H1 (cell line): ENCODE measurements at regions not wholly inside any gene's neighbourhood (a gene's known extent, or its start where the extent isn't known, plus 50 kb on each side); places are given as distances from the start of the nearest gene placed in this dataset.

Experiments used
- CTCF ChIA-PET: fragments of 300-600 bp; sonication (Branson Sonifier 250); formaldehyde crosslinking; loops from one replicate; lab custom pipeline; 2021; ENCODE audit not compliant: partially characterized antibody; lab: Charles Lee
- POLR2A ChIA-PET: fragments of 300-600 bp; sonication (Branson Sonifier 250); formaldehyde crosslinking; loops from one replicate; lab custom pipeline; 2021; ENCODE audit warnings: inconsistent platforms; ENCODE audit not compliant: partially characterized antibody; lab: Charles Lee
- DNase-seq, 2 experiments: peaks; one replicate each; pipeline versions ENCODE4 v3.0.0 to v3.0.0-alpha.2; 2010 to 2022; ENCODE audit warnings: low spot score in 2 of 2, low read depth in 1 of 2, mixed read lengths in 1 of 2
- FAIRE-seq: peaks from 2 replicates; lab custom pipeline; 2011; peaks lifted over from hg19 to GRCh38; lab: Jason Lieb, UNC
- H2AFZ ChIP-seq: 2 replicates; pipeline ENCODE4 v1.8.1; 2012; ENCODE audit warnings: low read length, inconsistent platforms
- H2AK5ac ChIP-seq: 2 replicates; pipeline ENCODE4 v1.6.1; 2013; ENCODE audit warnings: low read depth, low read length
- H2BK120ac ChIP-seq: replicated peaks from 2 replicates; pipeline ENCODE3; 2013; ENCODE audit warnings: low read depth, low read length, inconsistent platforms
- H2BK12ac ChIP-seq: 2 replicates; pipeline ENCODE4 v1.6.1; 2013; ENCODE audit warnings: low read depth, low read length
- H2BK15ac ChIP-seq: 2 replicates; pipeline ENCODE4 v1.6.1; 2013; ENCODE audit warnings: low read length
- H2BK20ac ChIP-seq: 2 replicates; pipeline ENCODE4 v1.6.1; 2013; ENCODE audit warnings: low read length
- H2BK5ac ChIP-seq: 2 replicates; pipeline ENCODE4 v1.6.1; 2013; ENCODE audit warnings: low read depth, low read length
- H3K14ac ChIP-seq: 2 replicates; pipeline ENCODE4 v1.6.1; 2013; ENCODE audit warnings: inconsistent platforms; ENCODE audit not compliant: insufficient read length
- H3K18ac ChIP-seq: 2 replicates; pipeline ENCODE4 v1.6.1; 2013; ENCODE audit warnings: low read length; ENCODE audit errors: extremely low read depth
- H3K23ac ChIP-seq: 2 replicates; pipeline ENCODE4 v1.6.1; 2013; ENCODE audit warnings: inconsistent platforms; ENCODE audit not compliant: insufficient read length
- H3K23me2 ChIP-seq: 2 replicates; pipeline ENCODE4 v1.6.1; 2013; ENCODE audit warnings: low read depth, low read length
- H3K27ac ChIP-seq: 2 replicates; pipeline ENCODE4 v1.6.1; 2011; ENCODE audit warnings: low read depth, low read length, inconsistent platforms
- H3K27me3 ChIP-seq, 4 experiments: replicated peaks in 1 of 4; 1 replicate in 1 of 4; 2 replicates in 3 of 4; pipeline versions ENCODE4 v1.6.1 to v1.8.1; 2011 to 2013; ENCODE audit warnings: low read length in 3 of 4, mild to moderate bottlenecking in 3 of 4, inconsistent platforms in 2 of 4, mixed read lengths in 2 of 4, moderate library complexity in 1 of 4; ENCODE audit not compliant: control insufficient read depth in 3 of 4, insufficient read depth in 3 of 4; ENCODE audit errors: extremely low read depth in 1 of 4
- H3K36me3 ChIP-seq, 4 experiments: 2 replicates each; pipeline versions ENCODE4 v1.6.1 to v1.8.1; 2011 to 2013; ENCODE audit warnings: mild to moderate bottlenecking in 4 of 4, low read length in 3 of 4, moderate library complexity in 2 of 4, control low read depth in 1 of 4, inconsistent platforms in 1 of 4; ENCODE audit not compliant: insufficient read depth in 4 of 4, control insufficient read depth in 2 of 4
- H3K4ac ChIP-seq: replicated peaks from 2 replicates; pipeline ENCODE3; 2013; ENCODE audit warnings: low read length, low read depth, mixed read lengths, inconsistent platforms; ENCODE audit not compliant: insufficient read length
- H3K4me1 ChIP-seq, 4 experiments: replicated peaks in 1 of 4; 1 replicate in 1 of 4; 2 replicates in 3 of 4; pipeline versions ENCODE4 v1.6.1 to v1.8.1; 2011 to 2013; ENCODE audit warnings: low read length in 3 of 4, inconsistent platforms in 2 of 4, mixed read lengths in 1 of 4; ENCODE audit not compliant: insufficient read depth in 4 of 4, control insufficient read depth in 3 of 4
- H3K4me2 ChIP-seq, 2 experiments: 2 replicates each; pipeline versions ENCODE4 v1.6.1 to v1.8.1; 2011 to 2013; ENCODE audit warnings: low read depth in 2 of 2, low read length in 2 of 2, control low read depth in 1 of 2, inconsistent platforms in 1 of 2, mild to moderate bottlenecking in 1 of 2; ENCODE audit not compliant: insufficient read depth in 1 of 2
- H3K4me3 ChIP-seq, 4 experiments: fragments of 200-600, 300-600 bp in 1 of 4; sonication (generic), shearing (Covaris generic), sonication (Bioruptor Twin) in 1 of 4; 2 replicates each; pipeline versions ENCODE4 v1.5.1 to v1.8.1; 2011 to 2016; ENCODE audit warnings: low read length in 4 of 4, low read depth in 3 of 4, control low read depth in 2 of 4, inconsistent platforms in 2 of 4, mild to moderate bottlenecking in 2 of 4, mixed read lengths in 1 of 4, moderate library complexity in 1 of 4; ENCODE audit not compliant: insufficient read depth in 2 of 4; ENCODE audit errors: extremely low read depth in 1 of 4
- H3K56ac ChIP-seq: replicated peaks from 2 replicates; pipeline ENCODE3; 2013; ENCODE audit warnings: low read depth, mild to moderate bottlenecking, mixed read lengths, low read length, inconsistent platforms; ENCODE audit not compliant: insufficient read length
- H3K79me1 ChIP-seq: 2 replicates; pipeline ENCODE4 v1.6.1; 2013; ENCODE audit warnings: low read depth, low read length, control low read depth
- H3K79me2 ChIP-seq, 2 experiments: 2 replicates each; pipeline versions ENCODE4 v1.6.1 to v1.8.1; 2012 to 2013; ENCODE audit warnings: low read length in 2 of 2, mild to moderate bottlenecking in 2 of 2, inconsistent platforms in 1 of 2; ENCODE audit not compliant: insufficient read depth in 2 of 2, control insufficient read depth in 1 of 2
- H3K9ac ChIP-seq, 4 experiments: replicated peaks in 1 of 4; 1 replicate in 1 of 4; 2 replicates in 3 of 4; pipeline versions ENCODE4 v1.6.1 to v1.8.1; 2011 to 2013; ENCODE audit warnings: low read depth in 3 of 4, low read length in 3 of 4, control low read depth in 2 of 4, mild to moderate bottlenecking in 2 of 4, moderate library complexity in 2 of 4, inconsistent platforms in 1 of 4; ENCODE audit errors: extremely low read depth in 1 of 4
- H3K9me3 ChIP-seq, 2 experiments: 2 replicates each; pipeline versions ENCODE4 v1.6.1 to v1.8.1; 2012 to 2013; ENCODE audit warnings: mild to moderate bottlenecking in 2 of 2, moderate library complexity in 2 of 2, control low read depth in 1 of 2, inconsistent platforms in 1 of 2, low read depth in 1 of 2, low read length in 1 of 2, mixed read lengths in 1 of 2; ENCODE audit not compliant: insufficient read depth in 2 of 2
- H4K20me1 ChIP-seq, 2 experiments: replicated peaks in 1 of 2; 2 replicates each; pipeline versions ENCODE3 to v1.8.1; 2011 to 2013; ENCODE audit warnings: inconsistent platforms in 2 of 2, low read length in 2 of 2, mild to moderate bottlenecking in 1 of 2; ENCODE audit not compliant: insufficient read depth in 2 of 2, control insufficient read depth in 1 of 2
- H4K5ac ChIP-seq: 2 replicates; pipeline ENCODE4 v1.6.1; 2013; ENCODE audit warnings: low read length, low read depth, mixed read lengths, inconsistent platforms; ENCODE audit not compliant: insufficient read length
- H4K8ac ChIP-seq: 2 replicates; pipeline ENCODE4 v1.8.0; 2013; ENCODE audit warnings: mild to moderate bottlenecking, moderate library complexity, low read length, inconsistent platforms; ENCODE audit not compliant: insufficient read depth; ENCODE audit errors: extremely low read depth
- H4K91ac ChIP-seq: replicated peaks from 2 replicates; pipeline ENCODE3; 2013; ENCODE audit warnings: low read length, mixed read lengths, inconsistent platforms; ENCODE audit not compliant: insufficient read length
- CBX5 ChIP-seq: fragments of 300-800, 300-1000 bp; sonication (generic); IDR thresholded peaks from 2 replicates; pipeline ENCODE4 v1.7.1; 2016; ENCODE audit warnings: antibody characterized with exemption, low read length, low read depth
- CBX8 ChIP-seq: fragments of 300-800, 300-1000 bp; sonication (generic); IDR thresholded peaks from 2 replicates; pipeline ENCODE4 v1.7.1; 2016; ENCODE audit warnings: low read depth, low read length, borderline replicate concordance
- CHD2 ChIP-seq: IDR thresholded peaks from 2 replicates; pipeline ENCODE4 v1.6.1; 2012; ENCODE audit warnings: low read length, improper control_type of control experiment
- E2F6 ChIP-seq: IDR thresholded peaks from 2 replicates; pipeline ENCODE4 v1.6.1; 2012; ENCODE audit warnings: inconsistent platforms
- EGR1 ChIP-seq: IDR thresholded peaks from 2 replicates; pipeline ENCODE4 v1.6.1; 2011; ENCODE audit warnings: low read depth, low read length, borderline replicate concordance
- FOSL1 ChIP-seq: IDR thresholded peaks from 2 replicates; pipeline ENCODE4 v1.6.1; 2011; ENCODE audit warnings: mild to moderate bottlenecking, low read depth, low read length, moderate library complexity; ENCODE audit not compliant: insufficient read depth
- HDAC6 ChIP-seq: IDR thresholded peaks from one replicate; pipeline ENCODE4 v1.7.1; 2012; ENCODE audit warnings: low read depth, mild to moderate bottlenecking, inconsistent platforms, low read length, moderate library complexity
- KDM1A ChIP-seq: fragments of 200-600, 300-600 bp; sonication (generic); IDR thresholded peaks from 2 replicates; pipeline ENCODE4 v1.7.1; 2016; ENCODE audit warnings: mild to moderate bottlenecking, low read length, borderline replicate concordance
- NANOG ChIP-seq: IDR thresholded peaks from 2 replicates; pipeline ENCODE4 v1.6.1; 2011; ENCODE audit warnings: low read length, low read depth, mild to moderate bottlenecking, inconsistent platforms; ENCODE audit not compliant: insufficient read depth, poor library complexity, severe bottlenecking
- POU5F1 ChIP-seq: IDR thresholded peaks from 2 replicates; pipeline ENCODE4 v1.6.1; 2011; ENCODE audit warnings: low read depth, mild to moderate bottlenecking, low read length, moderate library complexity
- SIRT6 ChIP-seq: IDR thresholded peaks from one replicate; pipeline ENCODE4 v1.7.1; 2012; ENCODE audit warnings: low read length, inconsistent platforms
- TAF1 ChIP-seq: IDR thresholded peaks from 2 replicates; pipeline ENCODE4 v1.6.1; 2011; ENCODE audit warnings: mild to moderate bottlenecking, low read depth, low read length
- TAF7 ChIP-seq: optimal IDR thresholded peaks from 2 replicates; pipeline ENCODE3; 2011; ENCODE audit warnings: low read depth, mild to moderate bottlenecking, inconsistent platforms, low read length, moderate library complexity, borderline replicate concordance
- TBP ChIP-seq: IDR thresholded peaks from 2 replicates; pipeline ENCODE4 v1.6.1; 2011; ENCODE audit warnings: low read depth, low read length, improper control_type of control experiment
- TEAD4 ChIP-seq: IDR thresholded peaks from 2 replicates; pipeline ENCODE4 v1.6.1; 2012; ENCODE audit warnings: low read depth, low read length, inconsistent platforms, mixed read lengths
- WGBS, 2 experiments: shearing (Covaris generic) in 1 of 2; methylation state at CpG; one replicate each; pipeline versions ENCODE4 v1.1.6 to v1.1.7; 2013 to 2015; ENCODE audit warnings: low lambda C conversion rate in 2 of 2, mixed read lengths in 2 of 2, inconsistent platforms in 1 of 2, low coverage in 1 of 2, missing lambda C conversion rate in 1 of 2; ENCODE audit not compliant: insufficient replicate concordance in 2 of 2, insufficient coverage in 1 of 2, insufficient read length in 1 of 2; ENCODE audit errors: extremely low coverage in 1 of 2, missing lambda C conversion rate in 1 of 2; 5-methylcytosine and 5-hydroxymethylcytosine counted together

DNA sequence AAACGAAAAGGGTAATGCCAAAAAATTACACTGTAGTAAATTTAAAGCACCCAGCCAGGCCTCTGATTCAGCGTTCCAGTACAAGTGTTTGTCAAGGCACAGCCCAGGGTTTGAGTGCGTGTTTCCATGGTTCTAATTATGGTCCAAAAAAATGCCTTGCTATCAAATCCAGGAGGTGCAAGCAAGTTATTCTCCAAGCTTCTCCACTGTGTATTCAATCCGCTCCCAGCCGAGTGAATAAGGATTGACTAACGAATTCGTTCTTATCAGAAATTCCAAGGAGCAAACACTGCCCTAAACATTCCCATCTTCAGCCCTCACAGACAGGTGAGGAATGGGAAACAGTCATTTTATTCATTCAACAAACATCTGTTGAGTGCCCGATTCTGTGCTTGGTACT lies 103.3 kb upstream of the WWC1 start:
- FAIRE-seq, result no peak
- Histone ChIP-seq H3K9ac (no peak overlapping the region), H3K27ac (no peak overlapping the region), H2BK15ac (no peak overlapping the region), H3K79me2 (no peaks in the 10 kb centered on the region), H3K27me3 (no peaks in the 10 kb centered on the region), H3K14ac (no peak overlapping the region), H2AK5ac (no peak overlapping the region), H4K8ac (no peak overlapping the region), H2BK120ac (no peak overlapping the region), H2BK5ac (no peak overlapping the region), H3K4me1 (no peaks in the 10 kb centered on the region), H2AFZ (no peak overlapping the region), H3K4me2 (no peak overlapping the region), H3K79me1 (no peaks in the 10 kb centered on the region), H4K5ac (no peak overlapping the region), H2BK12ac (no peak overlapping the region), H4K20me1 (no peaks in the 10 kb centered on the region), H3K36me3 (no peaks in the 10 kb centered on the region), H4K91ac (no peak overlapping the region), H2BK20ac (no peak overlapping the region), H3K4ac (no peak overlapping the region), H3K4me3 (no peak overlapping the region), H3K23ac (no peak overlapping the region), H3K23me2 (no peaks in the 10 kb centered on the region), H3K56ac (no peak overlapping the region), H3K18ac (no peak overlapping the region), H3K9me3 (no peaks in the 10 kb centered on the region)
- DNase-seq, result no peak
- WGBS, 2 experiments, result 84% methylated on average over 8 of the region's 8 CpGs; no CpG with 5 or more reads in 1 of the 2 experiments
- ChIA-PET POLR2A (interaction anchor here (2.0 kb wide), 1 partner anchor 9 kb away, joined by 4 read pairs; no protein-coding TSS in a partner anchor), CTCF (no interaction called here)
- TF ChIP-seq CBX8, result no peak
- TF ChIP-seq CHD2, result no peak
- TF ChIP-seq TBP, result no peak
- TF ChIP-seq FOSL1, result no peak
- TF ChIP-seq E2F6, result no peak
- no peak for TF ChIP-seq NANOG
- no peak for TF ChIP-seq TAF1
- TF ChIP-seq SIRT6, result no peak
- no peak for TF ChIP-seq POU5F1
- TF ChIP-seq EGR1, result no peak
- no peak for TF ChIP-seq HDAC6
- TF ChIP-seq TAF7, result no peak
- no peak for TF ChIP-seq TEAD4
- TF ChIP-seq KDM1A, result no peak
- TF ChIP-seq CBX5, result no peak
